Osteoblast (primary cell): ENCODE measurements at regions not wholly inside any gene's neighbourhood (a gene's known extent, or its start where the extent isn't known, plus 50 kb on each side); places are given as distances from the start of the nearest gene placed in this dataset.

Experiments
- DNase-seq: peaks from one replicate; pipeline ENCODE4 v3.0.0; 2011; ENCODE audit warnings: low spot score, mixed read lengths; ENCODE audit not compliant: insufficient read length; ENCODE audit errors: missing footprints
- H2AFZ ChIP-seq: 2 replicates; pipeline ENCODE4 v1.6.0; 2011; ENCODE audit warnings: mild to moderate bottlenecking, low read length
- H3K27ac ChIP-seq: 2 replicates; pipeline ENCODE4 v1.5.1; 2011; ENCODE audit warnings: mild to moderate bottlenecking, low read depth, low read length, moderate library complexity
- H3K27me3 ChIP-seq: 2 replicates; pipeline ENCODE4 v1.6.0; 2012; ENCODE audit warnings: mild to moderate bottlenecking, control low read depth, inconsistent platforms, low read length, moderate library complexity; ENCODE audit not compliant: insufficient read depth
- H3K36me3 ChIP-seq: 2 replicates; pipeline ENCODE4 v1.5.1; 2011; ENCODE audit warnings: mild to moderate bottlenecking, low read length, control low read depth, moderate library complexity; ENCODE audit not compliant: insufficient read depth
- H3K4me1 ChIP-seq: 2 replicates; pipeline ENCODE4 v1.5.1; 2011; ENCODE audit warnings: mild to moderate bottlenecking, low read length, control low read depth, moderate library complexity; ENCODE audit not compliant: insufficient read depth
- H3K4me2 ChIP-seq: 2 replicates; pipeline ENCODE4 v1.6.0; 2011; ENCODE audit warnings: mild to moderate bottlenecking, low read length; ENCODE audit not compliant: insufficient read depth
- H3K4me3 ChIP-seq: fragments of 200-600 bp; sonication (generic); 3 replicates; pipeline ENCODE4 v1.5.1; 2012; ENCODE audit warnings: mild to moderate bottlenecking, low read length, inconsistent platforms; ENCODE audit not compliant: insufficient read depth
- H3K79me2 ChIP-seq: 2 replicates; pipeline ENCODE4 v1.6.0; 2012; ENCODE audit warnings: mild to moderate bottlenecking, low read length, control low read depth, inconsistent platforms; ENCODE audit not compliant: insufficient read depth
- H3K9me3 ChIP-seq: 2 replicates; pipeline ENCODE4 v1.5.1; 2011; ENCODE audit warnings: low read depth, low read length, control low read depth
- H4K20me1 ChIP-seq: 2 replicates; pipeline ENCODE4 v1.6.0; 2012; ENCODE audit warnings: mild to moderate bottlenecking, low read length, control low read depth; ENCODE audit not compliant: insufficient read depth
- CTCF ChIP-seq: IDR thresholded peaks from 2 replicates; pipeline ENCODE4 v1.5.1; 2011; ENCODE audit warnings: mild to moderate bottlenecking, low read depth, low read length, moderate library complexity; ENCODE audit errors: extremely low read depth

GRCh38 chr2:139201516-139201915 is 421.3 kb upstream of the NXPH2 start:
- H3K27me3 ChIP-seq: no peaks in the 10 kb centered on the region
- H3K36me3 ChIP-seq: no peaks in the 10 kb centered on the region
- H3K79me2 ChIP-seq: no peaks in the 10 kb centered on the region
- no peak overlapping the region for H3K27ac ChIP-seq
- H2AFZ ChIP-seq: no peak overlapping the region
- H3K9me3 ChIP-seq: no peaks in the 10 kb centered on the region
- H3K4me1 ChIP-seq: no peaks in the 10 kb centered on the region
- TF ChIP-seq CTCF: no peak
- no peak overlapping the region for H3K4me3 ChIP-seq
- no peak overlapping the region for H3K4me2 ChIP-seq
- DNase-seq: no peak
- H4K20me1 ChIP-seq: no peaks in the 10 kb centered on the region

- H3K4me2 ChIP-seq: no peak overlapping the region
- no peaks in the 10 kb centered on the region for H3K4me1 ChIP-seq
- H3K27me3 ChIP-seq: no peaks in the 10 kb centered on the region
- H3K4me3 ChIP-seq: no peak overlapping the region
- H2AFZ ChIP-seq: no peak overlapping the region
- no peaks in the 10 kb centered on the region for H3K79me2 ChIP-seq
- no peaks in the 10 kb centered on the region for H4K20me1 ChIP-seq
- H3K9me3 ChIP-seq: no peaks in the 10 kb centered on the region
- no peak for DNase-seq
- TF ChIP-seq CTCF: no peak
- H3K36me3 ChIP-seq: no peaks in the 10 kb centered on the region
- no peak overlapping the region for H3K27ac ChIP-seq
Observed at GRCh38 chr2:139196754-139197153, 416.6 kb upstream of the NXPH2 start.

GRCh38 chr2:139194546-139194945 is 414.4 kb upstream of the NXPH2 start:
- Histone ChIP-seq H3K4me2 (no peak overlapping the region), H3K79me2 (no peaks in the 10 kb centered on the region), H3K27ac (no peak overlapping the region), H2AFZ (no peak overlapping the region), H3K27me3 (no peaks in the 10 kb centered on the region), H3K4me3 (no peak overlapping the region), H3K4me1 (no peaks in the 10 kb centered on the region), H4K20me1 (no peaks in the 10 kb centered on the region), H3K36me3 (no peaks in the 10 kb centered on the region), H3K9me3 (no peaks in the 10 kb centered on the region)
- TF ChIP-seq CTCF: no peak
- no peak for DNase-seq

GRCh38 chr2:139177041-139177440 is 396.9 kb upstream of the NXPH2 start:
- Histone ChIP-seq H2AFZ (no peak overlapping the region), H3K27ac (no peak overlapping the region), H3K36me3 (no peaks in the 10 kb centered on the region), H3K9me3 (no peaks in the 10 kb centered on the region), H4K20me1 (no peaks in the 10 kb centered on the region), H3K27me3 (no peaks in the 10 kb centered on the region), H3K4me2 (no peak overlapping the region), H3K4me1 (no peaks in the 10 kb centered on the region), H3K4me3 (no peak overlapping the region), H3K79me2 (no peaks in the 10 kb centered on the region)
- DNase-seq: no peak
- no peak for TF ChIP-seq CTCF
